Peyer's patch (tissue), 4 donors: ENCODE measurements at regions not wholly inside any gene's neighbourhood (a gene's known extent, or its start where the extent isn't known, plus 50 kb on each side); places are given as distances from the start of the nearest gene placed in this dataset.

Experiments used
- CTCF ChIP-seq, 6 experiments: fragments of 450-650 bp in 4 of 6; fragments of 200-600 bp in 2 of 6; sonication (generic) in 1 of 6; IDR thresholded peaks; one replicate each; pipeline ENCODE4 v1.5.1; 2017 to 2019; ENCODE audit warnings: antibody characterized with exemption in 6 of 6, mild to moderate bottlenecking in 3 of 6, moderate library complexity in 1 of 6
- POLR2A ChIP-seq, 2 donors: fragments of 450-650 bp; IDR thresholded peaks; one replicate each; pipeline ENCODE4 v1.5.1; 2017; ENCODE audit warnings: antibody characterized with exemption in 2 of 2, mild to moderate bottlenecking in 2 of 2, moderate library complexity in 2 of 2

- TF ChIP-seq CTCF (IDR thresholded peaks at IDR 0.05) (no peak), POLR2A (IDR thresholded peaks at IDR 0.05) (no peak)
Measured at GRCh38 chr6:100320686-100321085, 144.0 kb downstream of the SIM1 start.
